HL-60 (cell line): ENCODE measurements at regions not wholly inside any gene's neighbourhood (a gene's known extent, or its start where the extent isn't known, plus 50 kb on each side); places are given as distances from the start of the nearest gene placed in this dataset.

Source experiments
- DNase-seq, 2 experiments: peaks; one replicate each; pipeline ENCODE4 v3.0.0-alpha.2; 2010 to 2020; ENCODE audit warnings: low read depth in 1 of 2, low spot score in 1 of 2
- H3K27ac ChIP-seq: fragments of 250-450 bp; sonication (Bioruptor Pico); replicated peaks from 2 replicates; pipeline ENCODE4 v1.5.1; 2020; ENCODE audit warnings: mild to moderate bottlenecking, moderate library complexity
- H3K27me3 ChIP-seq: fragments of 250-450 bp; sonication (Bioruptor Pico); 2 replicates; pipeline ENCODE4 v1.5.1; 2021; ENCODE audit warnings: mild to moderate bottlenecking, moderate library complexity; ENCODE audit not compliant: insufficient read depth, poor library complexity, severe bottlenecking
- H3K4me3 ChIP-seq: replicated peaks from 2 replicates; pipeline ENCODE4 v1.5.1; 2011; ENCODE audit warnings: mild to moderate bottlenecking, control low read depth, low read length; ENCODE audit not compliant: insufficient read depth
- GABPA ChIP-seq: IDR thresholded peaks from 2 replicates; pipeline ENCODE4 v1.6.1; 2012; ENCODE audit warnings: low read depth
- POLR2AphosphoS5 ChIP-seq: IDR thresholded peaks from 2 replicates; pipeline ENCODE4 v1.6.1; 2012; ENCODE audit warnings: low read depth
- SPI1 ChIP-seq: IDR thresholded peaks from 2 replicates; pipeline ENCODE4 v1.6.1; 2012; ENCODE audit warnings: low read depth, mild to moderate bottlenecking, borderline replicate concordance
- TF ChIP-seq, protein P1 (sequence below): IDR thresholded peaks from 2 replicates; pipeline ENCODE4 v1.6.1; 2012; ENCODE audit warnings: low read depth; ENCODE audit not compliant: insufficient replicate concordance
- TF ChIP-seq, protein P2 (sequence below): IDR thresholded peaks from one replicate; pipeline ENCODE4 v1.5.1; 2011; ENCODE audit warnings: low read length, control low read depth, inconsistent platforms; ENCODE audit not compliant: insufficient read depth

DNA sequence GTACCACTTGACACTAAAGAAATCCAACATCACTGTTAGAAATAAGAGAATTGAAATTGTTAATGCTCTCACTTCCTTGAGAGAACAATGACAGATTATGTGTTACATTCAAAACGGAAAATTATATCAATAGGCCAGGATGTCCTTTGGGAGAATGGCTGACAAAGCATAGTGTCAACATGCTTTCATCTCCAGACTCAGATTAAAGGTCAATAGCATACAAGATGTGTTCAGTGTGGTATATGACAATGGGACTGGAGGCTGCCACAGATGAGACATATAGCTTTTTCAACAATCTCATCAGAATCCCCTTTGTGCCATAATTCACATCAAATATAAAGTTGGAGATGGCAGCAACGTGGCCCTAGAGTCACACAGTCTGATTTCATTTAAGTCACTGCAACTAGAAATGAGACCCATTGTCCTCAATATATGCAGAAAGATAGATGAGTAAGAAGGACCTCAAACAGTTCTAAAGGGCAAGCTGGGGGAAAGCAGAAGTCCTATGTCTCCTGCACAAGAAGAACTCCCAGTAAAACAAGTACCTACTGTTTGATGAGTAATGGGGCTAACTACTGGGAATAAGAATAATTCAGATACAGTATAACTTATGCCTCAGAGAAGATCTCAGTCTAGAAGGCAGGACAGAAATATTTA, 327.9 kb downstream of the TTLL7 start:
- no peak for TF ChIP-seq GABPA
- no peak for TF ChIP-seq POLR2AphosphoS5
- TF ChIP-seq, protein P1, sequence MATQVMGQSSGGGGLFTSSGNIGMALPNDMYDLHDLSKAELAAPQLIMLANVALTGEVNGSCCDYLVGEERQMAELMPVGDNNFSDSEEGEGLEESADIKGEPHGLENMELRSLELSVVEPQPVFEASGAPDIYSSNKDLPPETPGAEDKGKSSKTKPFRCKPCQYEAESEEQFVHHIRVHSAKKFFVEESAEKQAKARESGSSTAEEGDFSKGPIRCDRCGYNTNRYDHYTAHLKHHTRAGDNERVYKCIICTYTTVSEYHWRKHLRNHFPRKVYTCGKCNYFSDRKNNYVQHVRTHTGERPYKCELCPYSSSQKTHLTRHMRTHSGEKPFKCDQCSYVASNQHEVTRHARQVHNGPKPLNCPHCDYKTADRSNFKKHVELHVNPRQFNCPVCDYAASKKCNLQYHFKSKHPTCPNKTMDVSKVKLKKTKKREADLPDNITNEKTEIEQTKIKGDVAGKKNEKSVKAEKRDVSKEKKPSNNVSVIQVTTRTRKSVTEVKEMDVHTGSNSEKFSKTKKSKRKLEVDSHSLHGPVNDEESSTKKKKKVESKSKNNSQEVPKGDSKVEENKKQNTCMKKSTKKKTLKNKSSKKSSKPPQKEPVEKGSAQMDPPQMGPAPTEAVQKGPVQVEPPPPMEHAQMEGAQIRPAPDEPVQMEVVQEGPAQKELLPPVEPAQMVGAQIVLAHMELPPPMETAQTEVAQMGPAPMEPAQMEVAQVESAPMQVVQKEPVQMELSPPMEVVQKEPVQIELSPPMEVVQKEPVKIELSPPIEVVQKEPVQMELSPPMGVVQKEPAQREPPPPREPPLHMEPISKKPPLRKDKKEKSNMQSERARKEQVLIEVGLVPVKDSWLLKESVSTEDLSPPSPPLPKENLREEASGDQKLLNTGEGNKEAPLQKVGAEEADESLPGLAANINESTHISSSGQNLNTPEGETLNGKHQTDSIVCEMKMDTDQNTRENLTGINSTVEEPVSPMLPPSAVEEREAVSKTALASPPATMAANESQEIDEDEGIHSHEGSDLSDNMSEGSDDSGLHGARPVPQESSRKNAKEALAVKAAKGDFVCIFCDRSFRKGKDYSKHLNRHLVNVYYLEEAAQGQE: no peak
- no peak overlapping the region for H3K4me3 ChIP-seq
- no peak for DNase-seq
- H3K27me3 ChIP-seq: no peaks in the 10 kb centered on the region
- no peak overlapping the region for H3K27ac ChIP-seq

DNA sequence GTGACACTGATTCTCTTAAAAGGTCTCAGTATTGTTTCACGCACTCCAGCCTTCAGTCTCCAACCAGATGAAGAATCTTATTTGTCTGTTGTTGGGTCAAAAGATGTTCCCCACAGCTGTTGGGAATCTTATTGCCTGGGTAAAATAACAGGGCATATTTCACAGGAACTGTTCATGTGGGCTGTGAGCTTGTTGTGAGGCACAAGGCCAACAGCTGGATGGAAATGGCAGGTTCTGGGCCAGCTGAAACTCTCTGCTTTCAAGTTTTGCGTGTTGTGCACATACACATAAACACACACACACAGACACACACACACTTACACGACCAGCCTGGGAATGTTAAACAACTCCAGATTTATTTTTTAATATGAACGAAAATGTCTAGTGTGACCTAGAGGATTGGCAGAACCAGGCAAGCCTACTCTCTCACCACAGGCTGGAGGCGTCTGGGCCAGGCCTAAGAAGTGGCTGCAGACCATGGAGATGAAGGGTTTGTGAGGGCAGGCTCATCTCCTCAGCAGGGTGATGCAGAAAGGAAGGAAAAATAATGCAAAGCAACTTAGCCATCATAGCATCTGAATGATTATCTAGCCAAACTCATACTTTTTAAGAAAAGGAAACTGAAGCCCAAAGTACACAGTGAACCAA, 357.0 kb downstream of the TTLL7 start:
- Histone ChIP-seq H3K4me3 (no peak overlapping the region), H3K27me3 (no peaks in the 10 kb centered on the region), H3K27ac (no peak overlapping the region)
- TF ChIP-seq, protein P2, sequence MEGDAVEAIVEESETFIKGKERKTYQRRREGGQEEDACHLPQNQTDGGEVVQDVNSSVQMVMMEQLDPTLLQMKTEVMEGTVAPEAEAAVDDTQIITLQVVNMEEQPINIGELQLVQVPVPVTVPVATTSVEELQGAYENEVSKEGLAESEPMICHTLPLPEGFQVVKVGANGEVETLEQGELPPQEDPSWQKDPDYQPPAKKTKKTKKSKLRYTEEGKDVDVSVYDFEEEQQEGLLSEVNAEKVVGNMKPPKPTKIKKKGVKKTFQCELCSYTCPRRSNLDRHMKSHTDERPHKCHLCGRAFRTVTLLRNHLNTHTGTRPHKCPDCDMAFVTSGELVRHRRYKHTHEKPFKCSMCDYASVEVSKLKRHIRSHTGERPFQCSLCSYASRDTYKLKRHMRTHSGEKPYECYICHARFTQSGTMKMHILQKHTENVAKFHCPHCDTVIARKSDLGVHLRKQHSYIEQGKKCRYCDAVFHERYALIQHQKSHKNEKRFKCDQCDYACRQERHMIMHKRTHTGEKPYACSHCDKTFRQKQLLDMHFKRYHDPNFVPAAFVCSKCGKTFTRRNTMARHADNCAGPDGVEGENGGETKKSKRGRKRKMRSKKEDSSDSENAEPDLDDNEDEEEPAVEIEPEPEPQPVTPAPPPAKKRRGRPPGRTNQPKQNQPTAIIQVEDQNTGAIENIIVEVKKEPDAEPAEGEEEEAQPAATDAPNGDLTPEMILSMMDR: no peak
- TF ChIP-seq SPI1 (no peak), POLR2AphosphoS5 (no peak), GABPA (no peak)
- TF ChIP-seq, protein P1: no peak
- DNase-seq: no peak

DNA sequence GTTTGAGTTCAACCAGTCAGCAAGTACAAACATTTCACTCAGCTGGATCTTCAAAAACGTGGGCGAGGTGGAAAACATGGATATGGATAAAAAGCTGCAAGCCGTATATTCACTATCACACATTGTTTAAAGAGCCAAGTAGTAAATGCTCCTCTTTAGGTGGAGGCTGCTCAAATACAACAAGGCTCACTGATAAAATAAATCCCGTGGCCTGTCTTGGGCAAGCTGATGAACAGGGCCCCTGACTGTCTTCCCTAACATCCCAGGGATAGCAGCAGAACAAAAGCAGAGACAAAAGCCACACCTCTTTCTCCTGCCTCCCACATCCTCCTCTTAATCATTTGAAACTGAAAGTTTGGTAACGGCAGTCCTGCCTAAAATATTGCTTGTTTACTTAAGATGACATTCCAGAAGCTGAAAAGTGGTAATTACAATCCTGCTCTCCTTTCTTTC, 357.7 kb downstream of the TTLL7 start:
- DNase-seq: no peak
- Histone ChIP-seq H3K27ac (no peak overlapping the region), H3K27me3 (no peaks in the 10 kb centered on the region), H3K4me3 (no peak overlapping the region)
- TF ChIP-seq, protein P1: no peak
- TF ChIP-seq, protein P2: no peak
